Suprapubic skin (tissue), 4 donors: ENCODE measurements at regions not wholly inside any gene's neighbourhood (a gene's known extent, or its start where the extent isn't known, plus 50 kb on each side); places are given as distances from the start of the nearest gene placed in this dataset.

Experiments used
- EP300 ChIP-seq: sonication (generic); formaldehyde crosslinking; IDR thresholded peaks from one replicate; pipeline ENCODE4 v1.6.1; 2017; ENCODE audit warnings: antibody characterized with exemption
- POLR2A ChIP-seq, 2 donors: fragments of 450-650 bp; IDR thresholded peaks; one replicate each; pipeline ENCODE4 v1.6.1; 2017; ENCODE audit warnings: antibody characterized with exemption in 2 of 2, mild to moderate bottlenecking in 2 of 2, moderate library complexity in 2 of 2
- POLR2AphosphoS5 ChIP-seq, 3 donors: sonication (generic); formaldehyde crosslinking; IDR thresholded peaks; one replicate each; pipeline ENCODE4 v1.6.1; 2017; ENCODE audit warnings: antibody characterized with exemption in 3 of 3
- TF ChIP-seq, protein P1 (sequence below), 2 donors: fragments of 200-600 bp in 1 of 2; fragments of 450-650 bp in 1 of 2; sonication (generic) in 1 of 2; IDR thresholded peaks; one replicate each; pipeline ENCODE4 v1.5.1; 2016 to 2019; ENCODE audit warnings: antibody characterized with exemption in 2 of 2, mild to moderate bottlenecking in 1 of 2, moderate library complexity in 1 of 2

DNA sequence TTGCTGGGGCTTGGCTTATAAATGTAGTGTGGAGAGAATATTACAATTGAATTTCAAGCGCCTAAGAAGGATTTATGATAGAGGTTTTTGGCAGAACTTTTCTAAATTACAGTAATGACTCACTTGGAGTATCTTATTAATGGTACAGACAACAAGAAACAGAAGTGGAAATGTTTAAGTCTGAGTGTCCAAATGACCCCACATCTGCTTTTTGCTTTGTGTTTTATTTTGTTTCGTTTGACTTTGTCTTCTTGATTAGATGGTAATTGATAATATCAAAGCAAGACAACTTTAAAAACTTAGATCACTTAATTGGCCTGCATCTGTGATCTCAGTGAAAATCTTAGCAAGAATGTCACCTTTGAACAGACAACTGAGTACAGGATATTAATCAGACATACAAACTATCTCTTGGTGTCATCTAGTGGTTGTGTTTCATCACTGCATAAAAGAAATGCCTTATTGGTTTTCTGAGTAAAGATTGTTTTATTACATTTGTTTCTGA lies 577.4 kb downstream of the ISL1 start:
- TF ChIP-seq, protein P1, sequence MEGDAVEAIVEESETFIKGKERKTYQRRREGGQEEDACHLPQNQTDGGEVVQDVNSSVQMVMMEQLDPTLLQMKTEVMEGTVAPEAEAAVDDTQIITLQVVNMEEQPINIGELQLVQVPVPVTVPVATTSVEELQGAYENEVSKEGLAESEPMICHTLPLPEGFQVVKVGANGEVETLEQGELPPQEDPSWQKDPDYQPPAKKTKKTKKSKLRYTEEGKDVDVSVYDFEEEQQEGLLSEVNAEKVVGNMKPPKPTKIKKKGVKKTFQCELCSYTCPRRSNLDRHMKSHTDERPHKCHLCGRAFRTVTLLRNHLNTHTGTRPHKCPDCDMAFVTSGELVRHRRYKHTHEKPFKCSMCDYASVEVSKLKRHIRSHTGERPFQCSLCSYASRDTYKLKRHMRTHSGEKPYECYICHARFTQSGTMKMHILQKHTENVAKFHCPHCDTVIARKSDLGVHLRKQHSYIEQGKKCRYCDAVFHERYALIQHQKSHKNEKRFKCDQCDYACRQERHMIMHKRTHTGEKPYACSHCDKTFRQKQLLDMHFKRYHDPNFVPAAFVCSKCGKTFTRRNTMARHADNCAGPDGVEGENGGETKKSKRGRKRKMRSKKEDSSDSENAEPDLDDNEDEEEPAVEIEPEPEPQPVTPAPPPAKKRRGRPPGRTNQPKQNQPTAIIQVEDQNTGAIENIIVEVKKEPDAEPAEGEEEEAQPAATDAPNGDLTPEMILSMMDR (IDR thresholded peaks at IDR 0.05) = no peak
- no peak for TF ChIP-seq POLR2AphosphoS5 (IDR thresholded peaks at IDR 0.05)
- no peak for TF ChIP-seq POLR2A (IDR thresholded peaks at IDR 0.05)
- no peak for TF ChIP-seq EP300
